ENCODE measurements at regions not wholly inside any gene's neighbourhood (a gene's known extent, or its start where the extent isn't known, plus 50 kb on each side); places are given as distances from the start of the nearest gene placed in this dataset.

GRCh38 chr5:24245821-24246220 is 399.0 kb downstream of the CDH10 start:
- no TSS peak for BruUV-seq (replicated peaks)
- H4K20me1 ChIP-seq (ENCODE audit: insufficient read depth, low read length): no peaks in the 10 kb centered on the region
- H3K4me3 ChIP-seq (replicated peaks in 1 of 3; ENCODE audit: insufficient read depth in 1 of 3, low read depth in 2 of 3, low read length in 3 of 3): no peak overlapping the region
- no peak overlapping the region for H3K9ac ChIP-seq (ENCODE audit: insufficient read depth, low read depth, low read length)
- H3K27ac ChIP-seq (ENCODE audit: extremely low read length, insufficient read depth, low read length): no peak overlapping the region
- no peak overlapping the region for H2AFZ ChIP-seq (ENCODE audit: low read length)
- in situ Hi-C loops (cut with HindIII; ENCODE audit: extremely low pct_ligation_motif_present, low pct_unique_long_range_greater_than_20kb): no loop called here
- TF ChIP-seq GPBP1L1 (CRISPR knock-in tag; IDR thresholded peaks at IDR 0.05) (no peak), ATF1 (CRISPR knock-in tag; IDR thresholded peaks at IDR 0.05) (no peak)
- H3K4me2 ChIP-seq (ENCODE audit: low read depth, low read length): no peak overlapping the region
- H3K79me2 ChIP-seq (ENCODE audit: insufficient read depth, low read length): no peaks in the 10 kb centered on the region
- H3K9me3 ChIP-seq (ENCODE audit: low read length): no peaks in the 10 kb centered on the region
- H3K4me1 ChIP-seq (ENCODE audit: insufficient read depth, low read length): no peaks in the 10 kb centered on the region
- intact Hi-C loops (cut with micrococcal nuclease; ENCODE audit: unreplicated experiment): no loop called here
- POLR2A ChIA-PET: no interaction called here
- DNase-seq (ENCODE audit: low spot score): no peak
- CTCF ChIA-PET (ENCODE audit: low intra/inter-chr PET ratio, low total read pairs): no interaction called here
- no peaks in the 10 kb centered on the region for H3K27me3 ChIP-seq (ENCODE audit: control insufficient read depth in 1 of 2, insufficient read depth in 2 of 2, low read length in 2 of 2)
- WGBS (ENCODE audit: low lambda C conversion rate): 0% methylated on average over 1 of the region's 1 CpG
- ATAC-seq: no peak
- FAIRE-seq: no peak
- no peaks in the 10 kb centered on the region for H3K36me3 ChIP-seq (replicated peaks in 1 of 2; ENCODE audit: control insufficient read depth in 1 of 2, insufficient read depth in 2 of 2, low read length in 2 of 2)

GRCh38 chr5:24264547-24264946 is 380.2 kb downstream of the CDH10 start:
- POLR2A ChIA-PET: no interaction called here
- Histone ChIP-seq H3K27ac (ENCODE audit: extremely low read length, insufficient read depth, low read length) (no peak overlapping the region), H3K4me2 (ENCODE audit: low read depth, low read length) (no peak overlapping the region)
- TF ChIP-seq ZNF556 (CRISPR knock-in tag; IDR thresholded peaks at IDR 0.05; ENCODE audit: borderline replicate concordance) (no peak), ELF3 (CRISPR knock-in tag; IDR thresholded peaks at IDR 0.05) (no peak), ETV5 (CRISPR knock-in tag; IDR thresholded peaks at IDR 0.05; ENCODE audit: borderline replicate concordance) (no peak), U2AF1 (optimal IDR thresholded peaks at IDR 0.05; ENCODE audit: low read depth, low read length) (no peak), PAXIP1 (CRISPR knock-in tag; conservative IDR thresholded peaks at IDR 0.05) (no peak), HNRNPL (IDR thresholded peaks at IDR 0.05; ENCODE audit: low read depth, low read length) (no peak)
- TF ChIP-seq, protein P1, sequence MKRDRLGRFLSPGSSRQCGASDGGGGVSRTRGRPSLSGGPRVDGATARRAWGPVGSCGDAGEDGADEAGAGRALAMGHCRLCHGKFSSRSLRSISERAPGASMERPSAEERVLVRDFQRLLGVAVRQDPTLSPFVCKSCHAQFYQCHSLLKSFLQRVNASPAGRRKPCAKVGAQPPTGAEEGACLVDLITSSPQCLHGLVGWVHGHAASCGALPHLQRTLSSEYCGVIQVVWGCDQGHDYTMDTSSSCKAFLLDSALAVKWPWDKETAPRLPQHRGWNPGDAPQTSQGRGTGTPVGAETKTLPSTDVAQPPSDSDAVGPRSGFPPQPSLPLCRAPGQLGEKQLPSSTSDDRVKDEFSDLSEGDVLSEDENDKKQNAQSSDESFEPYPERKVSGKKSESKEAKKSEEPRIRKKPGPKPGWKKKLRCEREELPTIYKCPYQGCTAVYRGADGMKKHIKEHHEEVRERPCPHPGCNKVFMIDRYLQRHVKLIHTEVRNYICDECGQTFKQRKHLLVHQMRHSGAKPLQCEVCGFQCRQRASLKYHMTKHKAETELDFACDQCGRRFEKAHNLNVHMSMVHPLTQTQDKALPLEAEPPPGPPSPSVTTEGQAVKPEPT (CRISPR knock-in tag; IDR thresholded peaks at IDR 0.05; ENCODE audit: low read depth): no peak

More at GRCh38 chr5:24264547-24264946, 380.2 kb downstream of the CDH10 start:
- no peaks in the 10 kb centered on the region for H4K20me1 ChIP-seq (ENCODE audit: insufficient read depth, low read length)
- H3K27me3 ChIP-seq (ENCODE audit: control insufficient read depth in 1 of 2, insufficient read depth in 2 of 2, low read length in 2 of 2): no peaks in the 10 kb centered on the region
- in situ Hi-C loops (cut with HindIII; ENCODE audit: extremely low pct_ligation_motif_present, low pct_unique_long_range_greater_than_20kb): no loop called here
- H3K36me3 ChIP-seq (replicated peaks in 1 of 2; ENCODE audit: control insufficient read depth in 1 of 2, insufficient read depth in 2 of 2, low read length in 2 of 2): no peaks in the 10 kb centered on the region
- H2AFZ ChIP-seq (ENCODE audit: low read length): no peak overlapping the region
- ATAC-seq (no peak), FAIRE-seq (no peak), DNase-seq (ENCODE audit: low spot score) (no peak)
- H3K79me2 ChIP-seq (ENCODE audit: insufficient read depth, low read length): no peaks in the 10 kb centered on the region
- 2% methylated on average over 5 of the region's 5 CpGs for WGBS (ENCODE audit: low lambda C conversion rate)
- intact Hi-C loops (cut with micrococcal nuclease; ENCODE audit: unreplicated experiment): no loop called here
- BruUV-seq (replicated peaks): no TSS peak
- CTCF ChIA-PET (ENCODE audit: low intra/inter-chr PET ratio, low total read pairs): no interaction called here
- no peaks in the 10 kb centered on the region for H3K9me3 ChIP-seq (ENCODE audit: low read length)
- H3K4me3 ChIP-seq (replicated peaks in 1 of 3; ENCODE audit: insufficient read depth in 1 of 3, low read depth in 2 of 3, low read length in 3 of 3): no peak overlapping the region
- H3K9ac ChIP-seq (ENCODE audit: insufficient read depth, low read depth, low read length): no peak overlapping the region
- no peaks in the 10 kb centered on the region for H3K4me1 ChIP-seq (ENCODE audit: insufficient read depth, low read length)

Measured in HepG2 (cell line).